ENCODE measurements at regions not wholly inside any gene's neighbourhood (a gene's known extent, or its start where the extent isn't known, plus 50 kb on each side); places are given as distances from the start of the nearest gene placed in this dataset.

DNA sequence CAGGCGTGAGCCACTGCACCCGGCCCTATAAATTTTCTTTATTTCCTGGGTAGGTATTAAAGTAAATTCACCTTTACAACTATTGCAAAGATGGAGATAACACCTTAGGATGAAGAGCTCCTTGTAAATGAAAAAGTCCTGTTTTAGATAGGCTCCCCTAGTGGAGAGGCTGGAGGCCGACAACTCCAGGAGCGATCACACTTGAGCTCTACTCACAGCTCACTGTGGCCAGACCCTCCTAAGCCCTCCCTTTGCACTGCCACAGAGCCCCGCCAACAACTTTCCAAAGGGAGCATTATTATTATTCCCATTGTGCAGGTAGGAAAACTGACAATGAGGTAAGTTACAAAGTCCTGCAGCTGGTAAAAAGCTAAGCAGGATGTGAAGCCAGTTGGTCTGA lies 139.1 kb upstream of the ERCC6L2 start:
- Histone ChIP-seq H4K8ac (ENCODE audit: low read depth, low read length) (no peak overlapping the region), H2BK120ac (ENCODE audit: low read depth, low read length) (no peak overlapping the region), H2BK15ac (ENCODE audit: low read length) (no peak overlapping the region), H3K4me2 (ENCODE audit: insufficient read depth, low read length, poor library complexity, severe bottlenecking) (no peak overlapping the region), H3K9me3 (replicated peaks in 1 of 2; ENCODE audit: control insufficient read depth in 2 of 2, insufficient read depth in 1 of 2, low read depth in 1 of 2, low read length in 2 of 2) (no peaks in the 10 kb centered on the region), H3K18ac (ENCODE audit: low read length) (no peak overlapping the region), H2AK5ac (ENCODE audit: low read depth, low read length) (no peak overlapping the region), H4K91ac (ENCODE audit: low read depth, low read length, poor library complexity) (no peak overlapping the region), H3K14ac (ENCODE audit: low read length) (no peak overlapping the region), H3K4me3 (ENCODE audit: low read length in 2 of 2) (no peak overlapping the region), H3K4me1 (ENCODE audit: control insufficient read depth in 2 of 2, insufficient read depth in 1 of 2, low read depth in 1 of 2, low read length in 2 of 2) (peaks cover 2 to 3% of the 10 kb centered on the region in 2 donors), H3K27ac (replicated peaks; ENCODE audit: low read length) (no peak overlapping the region), H2BK5ac (ENCODE audit: low read length) (no peak overlapping the region), H2AFZ (ENCODE audit: low read length) (no peak overlapping the region), H3K79me1 (ENCODE audit: low read depth, low read length) (no peaks in the 10 kb centered on the region), H3K23ac (ENCODE audit: low read depth, low read length, poor library complexity) (no peak overlapping the region), H3K4ac (ENCODE audit: low read length) (no peak overlapping the region), H3K36me3 (replicated peaks in 1 of 2; ENCODE audit: control insufficient read depth in 2 of 2, insufficient read depth in 2 of 2, low read length in 2 of 2) (no peaks in the 10 kb centered on the region), H3K27me3 (ENCODE audit: control insufficient read depth in 3 of 3, insufficient read depth in 3 of 3, low read depth in 1 of 3, low read length in 3 of 3) (no peaks in the 10 kb centered on the region), H3K9ac (ENCODE audit: low read depth, low read length, poor library complexity) (no peak overlapping the region), H2BK12ac (ENCODE audit: low read length) (no peak overlapping the region)
- DNase-seq (ENCODE audit: low spot score), result no peak
- no CpG with 5 or more reads among the region's 5 CpGs for whole genome bisulfite sequencing, 2 donors (ENCODE audit: extremely low coverage in 2 of 2, insufficient read length in 2 of 2, insufficient replicate concordance in 1 of 2)

DNA sequence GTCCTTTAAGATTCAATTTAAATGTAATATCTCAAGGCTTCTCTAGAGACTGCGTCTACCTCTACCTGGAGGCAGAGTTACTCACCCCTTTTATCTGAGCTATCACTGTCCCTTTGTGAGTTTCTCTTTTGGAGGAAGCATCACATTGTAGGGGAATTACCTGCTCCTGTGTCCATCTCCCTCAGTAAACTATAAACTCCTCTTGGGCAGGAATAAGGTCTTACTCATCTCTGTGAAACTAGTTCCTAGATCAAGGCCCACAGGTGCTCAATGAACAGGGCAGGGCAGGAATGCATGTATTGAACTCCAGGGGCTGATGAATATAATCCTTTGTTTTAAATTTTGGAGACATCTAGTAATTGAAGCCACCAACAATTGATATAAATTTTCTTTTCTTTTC lies 139.8 kb upstream of the ERCC6L2 start:
- Histone ChIP-seq H3K27me3 (ENCODE audit: control insufficient read depth in 3 of 3, insufficient read depth in 3 of 3, low read depth in 1 of 3, low read length in 3 of 3) (no peaks in the 10 kb centered on the region), H3K4ac (ENCODE audit: low read length) (no peak overlapping the region), H3K14ac (ENCODE audit: low read length) (no peak overlapping the region), H3K18ac (ENCODE audit: low read length) (no peak overlapping the region), H3K9ac (ENCODE audit: low read depth, low read length, poor library complexity) (no peak overlapping the region), H2BK12ac (ENCODE audit: low read length) (no peak overlapping the region), H2BK120ac (ENCODE audit: low read depth, low read length) (no peak overlapping the region), H4K8ac (ENCODE audit: low read depth, low read length) (no peak overlapping the region), H3K4me3 (ENCODE audit: low read length in 2 of 2) (no peak overlapping the region), H3K4me1 (ENCODE audit: control insufficient read depth in 2 of 2, insufficient read depth in 1 of 2, low read depth in 1 of 2, low read length in 2 of 2) (peaks cover 2 to 3% of the 10 kb centered on the region in 2 donors), H3K9me3 (replicated peaks in 1 of 2; ENCODE audit: control insufficient read depth in 2 of 2, insufficient read depth in 1 of 2, low read depth in 1 of 2, low read length in 2 of 2) (no peaks in the 10 kb centered on the region), H3K23ac (ENCODE audit: low read depth, low read length, poor library complexity) (no peak overlapping the region), H2BK15ac (ENCODE audit: low read length) (no peak overlapping the region), H3K4me2 (ENCODE audit: insufficient read depth, low read length, poor library complexity, severe bottlenecking) (no peak overlapping the region), H3K79me1 (ENCODE audit: low read depth, low read length) (no peaks in the 10 kb centered on the region), H2BK5ac (ENCODE audit: low read length) (no peak overlapping the region), H2AK5ac (ENCODE audit: low read depth, low read length) (no peak overlapping the region), H3K36me3 (replicated peaks in 1 of 2; ENCODE audit: control insufficient read depth in 2 of 2, insufficient read depth in 2 of 2, low read length in 2 of 2) (no peaks in the 10 kb centered on the region), H2AFZ (ENCODE audit: low read length) (no peak overlapping the region), H3K27ac (replicated peaks; ENCODE audit: low read length) (no peak overlapping the region), H4K91ac (ENCODE audit: low read depth, low read length, poor library complexity) (no peak overlapping the region)
- no peak for DNase-seq (ENCODE audit: low spot score)
- no CpG with 5 or more reads among the region's 1 CpG for WGBS, 2 donors (ENCODE audit: extremely low coverage in 2 of 2, insufficient read length in 2 of 2, insufficient replicate concordance in 1 of 2)

GRCh38 chr9:95733741-95734666 lies 141.5 kb upstream of the ERCC6L2 start:
- H3K18ac ChIP-seq (ENCODE audit: low read length), result no peak overlapping the region
- H3K9ac ChIP-seq (ENCODE audit: low read depth, low read length, poor library complexity), result no peak overlapping the region
- no peak overlapping the region for H2BK120ac ChIP-seq (ENCODE audit: low read depth, low read length)
- no peak overlapping the region for H2AK5ac ChIP-seq (ENCODE audit: low read depth, low read length)
- no peak overlapping the region for H4K8ac ChIP-seq (ENCODE audit: low read depth, low read length)
- H2BK5ac ChIP-seq (ENCODE audit: low read length), result no peak overlapping the region
- H3K79me1 ChIP-seq (ENCODE audit: low read depth, low read length), result no peaks in the 10 kb centered on the region
- peaks cover 2 to 3% of the 10 kb centered on the region in 2 donors for H3K4me1 ChIP-seq (ENCODE audit: control insufficient read depth in 2 of 2, insufficient read depth in 1 of 2, low read depth in 1 of 2, low read length in 2 of 2)
- no CpG with 5 or more reads among the region's 12 CpGs for WGBS, 2 donors (ENCODE audit: extremely low coverage in 2 of 2, insufficient read length in 2 of 2, insufficient replicate concordance in 1 of 2)
- DNase-seq (ENCODE audit: low spot score), result no peak
- no peak overlapping the region for H3K14ac ChIP-seq (ENCODE audit: low read length)
- H2BK15ac ChIP-seq (ENCODE audit: low read length), result no peak overlapping the region
- no peak overlapping the region for H3K23ac ChIP-seq (ENCODE audit: low read depth, low read length, poor library complexity)
- H3K9me3 ChIP-seq (replicated peaks in 1 of 2; ENCODE audit: control insufficient read depth in 2 of 2, insufficient read depth in 1 of 2, low read depth in 1 of 2, low read length in 2 of 2), result no peaks in the 10 kb centered on the region
- H4K91ac ChIP-seq (ENCODE audit: low read depth, low read length, poor library complexity), result no peak overlapping the region
- H3K4me3 ChIP-seq (ENCODE audit: low read length in 2 of 2), result no peak overlapping the region
- H3K36me3 ChIP-seq (replicated peaks in 1 of 2; ENCODE audit: control insufficient read depth in 2 of 2, insufficient read depth in 2 of 2, low read length in 2 of 2), result no peaks in the 10 kb centered on the region
- no peak overlapping the region for H3K27ac ChIP-seq (replicated peaks; ENCODE audit: low read length)
- no peak overlapping the region for H3K4ac ChIP-seq (ENCODE audit: low read length)
- H3K4me2 ChIP-seq (ENCODE audit: insufficient read depth, low read length, poor library complexity, severe bottlenecking), result no peak overlapping the region
- no peak overlapping the region for H2BK12ac ChIP-seq (ENCODE audit: low read length)
- H3K27me3 ChIP-seq (ENCODE audit: control insufficient read depth in 3 of 3, insufficient read depth in 3 of 3, low read depth in 1 of 3, low read length in 3 of 3), result no peaks in the 10 kb centered on the region
- H2AFZ ChIP-seq (ENCODE audit: low read length), result no peak overlapping the region

DNA sequence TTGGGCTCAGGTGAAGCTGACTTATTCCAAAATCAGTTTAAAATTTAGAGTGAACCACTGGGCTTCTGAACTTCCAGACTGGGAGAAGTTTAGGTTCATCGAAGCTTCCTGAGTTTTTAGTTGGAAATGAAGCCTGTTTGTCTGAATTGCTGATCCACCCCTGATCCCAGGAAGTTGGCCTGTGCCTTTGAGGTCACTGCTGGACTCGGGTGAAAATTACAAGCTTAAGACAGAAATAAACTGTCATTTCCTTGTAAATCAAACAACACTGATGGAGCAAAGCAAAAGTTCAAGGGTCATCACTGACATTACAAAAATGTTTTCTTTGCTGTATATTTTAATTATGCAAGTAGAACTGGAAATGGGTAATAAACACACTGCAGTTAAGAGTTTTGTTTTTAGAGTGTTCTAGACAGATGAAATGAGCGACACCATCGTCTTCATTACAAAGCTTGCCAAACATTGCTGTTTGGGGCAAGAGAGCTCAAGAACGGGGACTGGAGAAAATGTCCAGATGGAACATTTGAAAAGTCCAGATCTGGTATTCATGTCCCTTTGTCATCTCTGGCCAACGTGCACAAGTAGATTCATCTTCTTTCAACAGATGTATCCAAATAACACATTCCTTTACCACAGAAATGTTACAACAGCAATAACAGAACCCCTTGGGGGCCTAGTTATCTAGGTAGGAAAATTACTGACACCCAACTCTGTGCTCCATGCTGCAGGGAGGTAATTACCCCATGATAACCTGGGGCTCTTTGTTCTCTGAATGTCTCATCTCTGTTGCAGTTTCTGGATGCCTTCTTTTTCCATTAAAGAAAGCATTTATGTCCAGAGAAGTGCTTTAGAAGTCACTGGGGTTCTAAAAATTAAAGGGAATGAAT lies 142.4 kb upstream of the ERCC6L2 start:
- H3K4me3 ChIP-seq (ENCODE audit: low read length in 2 of 2), result no peak overlapping the region
- H3K4ac ChIP-seq (ENCODE audit: low read length), result no peak overlapping the region
- H3K27me3 ChIP-seq (ENCODE audit: control insufficient read depth in 3 of 3, insufficient read depth in 3 of 3, low read depth in 1 of 3, low read length in 3 of 3), result no peaks in the 10 kb centered on the region
- H2AK5ac ChIP-seq (ENCODE audit: low read depth, low read length), result no peak overlapping the region
- no peak overlapping the region for H3K18ac ChIP-seq (ENCODE audit: low read length)
- H3K14ac ChIP-seq (ENCODE audit: low read length), result no peak overlapping the region
- no peak overlapping the region for H4K91ac ChIP-seq (ENCODE audit: low read depth, low read length, poor library complexity)
- H3K9me3 ChIP-seq (replicated peaks in 1 of 2; ENCODE audit: control insufficient read depth in 2 of 2, insufficient read depth in 1 of 2, low read depth in 1 of 2, low read length in 2 of 2), result no peaks in the 10 kb centered on the region
- H3K4me2 ChIP-seq (ENCODE audit: insufficient read depth, low read length, poor library complexity, severe bottlenecking), result no peak overlapping the region
- H3K36me3 ChIP-seq (replicated peaks in 1 of 2; ENCODE audit: control insufficient read depth in 2 of 2, insufficient read depth in 2 of 2, low read length in 2 of 2), result no peaks in the 10 kb centered on the region
- no peak overlapping the region for H4K8ac ChIP-seq (ENCODE audit: low read depth, low read length)
- WGBS, 2 donors (ENCODE audit: extremely low coverage in 2 of 2, insufficient read length in 2 of 2, insufficient replicate concordance in 1 of 2), result no CpG with 5 or more reads among the region's 6 CpGs
- DNase-seq (ENCODE audit: low spot score), result no peak
- H2BK12ac ChIP-seq (ENCODE audit: low read length), result no peak overlapping the region
- no peak overlapping the region for H3K27ac ChIP-seq (replicated peaks; ENCODE audit: low read length)
- no peak overlapping the region for H3K23ac ChIP-seq (ENCODE audit: low read depth, low read length, poor library complexity)
- H2BK15ac ChIP-seq (ENCODE audit: low read length), result no peak overlapping the region
- peaks cover 2 to 3% of the 10 kb centered on the region in 2 donors for H3K4me1 ChIP-seq (ENCODE audit: control insufficient read depth in 2 of 2, insufficient read depth in 1 of 2, low read depth in 1 of 2, low read length in 2 of 2)
- H2BK5ac ChIP-seq (ENCODE audit: low read length), result no peak overlapping the region
- no peaks in the 10 kb centered on the region for H3K79me1 ChIP-seq (ENCODE audit: low read depth, low read length)
- no peak overlapping the region for H2AFZ ChIP-seq (ENCODE audit: low read length)
- H2BK120ac ChIP-seq (ENCODE audit: low read depth, low read length), result no peak overlapping the region
- H3K9ac ChIP-seq (ENCODE audit: low read depth, low read length, poor library complexity), result no peak overlapping the region
